Epithelial cell of proximal tubule (primary cell): ENCODE measurements at regions not wholly inside any gene's neighbourhood (a gene's known extent, or its start where the extent isn't known, plus 50 kb on each side); places are given as distances from the start of the nearest gene placed in this dataset.
A peak's percentile ranks its signal among the peaks of the same experiment; 100 is the strongest.

Experiments
- DNase-seq: peaks from one replicate; pipeline ENCODE4 v3.0.0-alpha.2; 2011; ENCODE audit warnings: low read depth
- H3K4me3 ChIP-seq: 2 replicates; pipeline ENCODE4 v1.5.1; 2011; ENCODE audit warnings: low read depth, mild to moderate bottlenecking, low read length
- CTCF ChIP-seq: conservative IDR thresholded peaks from 2 replicates; pipeline ENCODE4 v1.5.1; 2012; ENCODE audit warnings: low read depth, mild to moderate bottlenecking, low read length

GRCh38 chr11:92495107-92495793 lies 270.6 kb downstream of the FAT3 start:
- DNase-seq: no peak
- no peak for TF ChIP-seq CTCF
- H3K4me3 ChIP-seq: no peak overlapping the region

- TF ChIP-seq CTCF: no peak
- peak; percentile 29 for DNase-seq
- H3K4me3 ChIP-seq: no peak overlapping the region
Measured at GRCh38 chr11:92500453-92500852, 275.8 kb downstream of the FAT3 start.

- H3K4me3 ChIP-seq: no peak overlapping the region
- DNase-seq: peak; percentile 12
- no peak for TF ChIP-seq CTCF
Measured at GRCh38 chr11:92501066-92501739, 276.6 kb downstream of the FAT3 start.

- no peak for TF ChIP-seq CTCF
- H3K4me3 ChIP-seq: no peak overlapping the region
- no peak for DNase-seq
Measured at GRCh38 chr11:92504004-92504403, 279.4 kb downstream of the FAT3 start.

GRCh38 chr11:92504534-92504933 lies 279.9 kb downstream of the FAT3 start:
- no peak overlapping the region for H3K4me3 ChIP-seq
- no peak for TF ChIP-seq CTCF
- DNase-seq: no peak

- H3K4me3 ChIP-seq: no peak overlapping the region
- no peak for TF ChIP-seq CTCF
- DNase-seq: no peak
Measured at GRCh38 chr11:92505689-92506088, 281.1 kb downstream of the FAT3 start.
